HEK293 (cell line): ENCODE measurements at regions not wholly inside any gene's neighbourhood (a gene's known extent, or its start where the extent isn't known, plus 50 kb on each side); places are given as distances from the start of the nearest gene placed in this dataset.

Source experiments
- CTCF ChIA-PET: fragments of 350-600 bp; formaldehyde crosslinking; extraction: SDS; loops from one replicate; lab custom pipeline; 2021; ENCODE audit warnings: antibody characterized with exemption; lab: Yijun Ruan, JAX
- POLR2A ChIA-PET: fragments of 300-600 bp; formaldehyde crosslinking; extraction: SDS; loops from one replicate; lab custom pipeline; 2020; ENCODE audit warnings: antibody characterized with exemption, inconsistent platforms; lab: Yijun Ruan, JAX
- H3K27ac ChIP-seq: fragments of 200-500 bp; sonication (Bioruptor generic); 2 replicates; pipeline ENCODE4 v1.5.1; 2014; ENCODE audit warnings: low read depth, low read length, control low read depth, inconsistent platforms; ENCODE audit errors: extremely low read depth
- H3K36me3 ChIP-seq, 2 experiments: fragments of 200-500 bp in 1 of 2; sonication (Bioruptor generic) in 1 of 2; 1 replicate in 1 of 2; 2 replicates in 1 of 2; pipeline ENCODE4 v1.5.1; 2014 to 2017; ENCODE audit warnings: inconsistent platforms in 2 of 2, low read length in 2 of 2; ENCODE audit not compliant: control insufficient read depth in 2 of 2, insufficient read depth in 1 of 2
- H3K4me1 ChIP-seq: fragments of 200-500 bp; sonication (Bioruptor generic); 2 replicates; pipeline ENCODE4 v1.5.1; 2014; ENCODE audit warnings: mild to moderate bottlenecking, low read length, inconsistent platforms; ENCODE audit not compliant: control insufficient read depth, insufficient read depth
- H3K4me3 ChIP-seq: 2 replicates; pipeline ENCODE4 v1.5.1; 2011; ENCODE audit warnings: low read depth, mild to moderate bottlenecking, control low read depth, low read length, moderate library complexity
- H3K9me3 ChIP-seq: fragments of 200-500 bp; sonication (Bioruptor generic); 2 replicates; pipeline ENCODE4 v1.5.1; 2014; ENCODE audit warnings: low read depth, low read length, inconsistent platforms; ENCODE audit not compliant: control insufficient read depth, insufficient read depth
- ZFP69B ChIP-seq: fragments of 450-650 bp; formaldehyde crosslinking; IDR thresholded peaks from 2 replicates; pipeline ENCODE4 v1.5.1; 2016; ENCODE audit warnings: missing biosample characterization, missing genetic modification characterization
- ZNF138 ChIP-seq: fragments of 450-650 bp; formaldehyde crosslinking; IDR thresholded peaks from 2 replicates; pipeline ENCODE4 v1.5.1; 2016; ENCODE audit warnings: missing biosample characterization, missing genetic modification characterization, borderline replicate concordance
- ZNF140 ChIP-seq: fragments of 450-650 bp; formaldehyde crosslinking; IDR thresholded peaks from 2 replicates; pipeline ENCODE4 v1.5.1; 2016; ENCODE audit warnings: missing biosample characterization, missing genetic modification characterization
- ZNF184 ChIP-seq: fragments of 450-650 bp; IDR thresholded peaks from 2 replicates; pipeline ENCODE4 v1.5.1; 2018; ENCODE audit warnings: missing biosample characterization, mild to moderate bottlenecking, missing genetic modification characterization
- ZNF221 ChIP-seq: fragments of 450-650 bp; formaldehyde crosslinking; IDR thresholded peaks from 2 replicates; pipeline ENCODE4 v1.5.1; 2017; ENCODE audit warnings: missing biosample characterization, missing genetic modification characterization, borderline replicate concordance
- ZNF223 ChIP-seq: fragments of 450-650 bp; formaldehyde crosslinking; IDR thresholded peaks from 2 replicates; pipeline ENCODE4 v1.5.1; 2016; ENCODE audit warnings: missing biosample characterization, missing genetic modification characterization
- ZNF248 ChIP-seq: fragments of 450-650 bp; formaldehyde crosslinking; IDR thresholded peaks from 2 replicates; pipeline ENCODE4 v1.5.1; 2017; ENCODE audit warnings: missing biosample characterization, missing genetic modification characterization
- ZNF555 ChIP-seq: fragments of 450-650 bp; formaldehyde crosslinking; conservative IDR thresholded peaks from 2 replicates; pipeline ENCODE4 v1.5.1; 2017; ENCODE audit warnings: missing biosample characterization, mild to moderate bottlenecking, missing genetic modification characterization, inconsistent platforms
- ZNF777 ChIP-seq: fragments of 450-650 bp; formaldehyde crosslinking; IDR thresholded peaks from 2 replicates; pipeline ENCODE4 v1.5.1; 2017; ENCODE audit warnings: missing biosample characterization, missing genetic modification characterization, borderline replicate concordance
- ZNF791 ChIP-seq: fragments of 450-650 bp; formaldehyde crosslinking; IDR thresholded peaks from 2 replicates; pipeline ENCODE4 v1.5.1; 2016; ENCODE audit warnings: missing biosample characterization, missing genetic modification characterization
- ZNF830 ChIP-seq: fragments of 450-650 bp; IDR thresholded peaks from 2 replicates; pipeline ENCODE4 v1.5.0; 2018; ENCODE audit warnings: missing biosample characterization, missing genetic modification characterization, low read depth, mild to moderate bottlenecking, moderate library complexity
- TF ChIP-seq, protein P1 (sequence below): fragments of 450-650 bp; formaldehyde crosslinking; conservative IDR thresholded peaks from 2 replicates; pipeline ENCODE4 v1.5.1; 2016; ENCODE audit warnings: low read depth, missing biosample characterization, missing genetic modification characterization
- TF ChIP-seq, protein P2 (sequence below): fragments of 450-650 bp; formaldehyde crosslinking; IDR thresholded peaks from 2 replicates; pipeline ENCODE4 v1.5.1; 2016; ENCODE audit warnings: missing biosample characterization, missing genetic modification characterization
- TF ChIP-seq, protein P3 (sequence below): fragments of 450-650 bp; formaldehyde crosslinking; IDR thresholded peaks from 2 replicates; pipeline ENCODE4 v1.5.1; 2017; ENCODE audit warnings: missing biosample characterization, mild to moderate bottlenecking, missing genetic modification characterization, moderate library complexity

GRCh38 chr16:85423631-85424030, 189.5 kb upstream of the GSE1 start (continued):
- TF ChIP-seq, protein P1, sequence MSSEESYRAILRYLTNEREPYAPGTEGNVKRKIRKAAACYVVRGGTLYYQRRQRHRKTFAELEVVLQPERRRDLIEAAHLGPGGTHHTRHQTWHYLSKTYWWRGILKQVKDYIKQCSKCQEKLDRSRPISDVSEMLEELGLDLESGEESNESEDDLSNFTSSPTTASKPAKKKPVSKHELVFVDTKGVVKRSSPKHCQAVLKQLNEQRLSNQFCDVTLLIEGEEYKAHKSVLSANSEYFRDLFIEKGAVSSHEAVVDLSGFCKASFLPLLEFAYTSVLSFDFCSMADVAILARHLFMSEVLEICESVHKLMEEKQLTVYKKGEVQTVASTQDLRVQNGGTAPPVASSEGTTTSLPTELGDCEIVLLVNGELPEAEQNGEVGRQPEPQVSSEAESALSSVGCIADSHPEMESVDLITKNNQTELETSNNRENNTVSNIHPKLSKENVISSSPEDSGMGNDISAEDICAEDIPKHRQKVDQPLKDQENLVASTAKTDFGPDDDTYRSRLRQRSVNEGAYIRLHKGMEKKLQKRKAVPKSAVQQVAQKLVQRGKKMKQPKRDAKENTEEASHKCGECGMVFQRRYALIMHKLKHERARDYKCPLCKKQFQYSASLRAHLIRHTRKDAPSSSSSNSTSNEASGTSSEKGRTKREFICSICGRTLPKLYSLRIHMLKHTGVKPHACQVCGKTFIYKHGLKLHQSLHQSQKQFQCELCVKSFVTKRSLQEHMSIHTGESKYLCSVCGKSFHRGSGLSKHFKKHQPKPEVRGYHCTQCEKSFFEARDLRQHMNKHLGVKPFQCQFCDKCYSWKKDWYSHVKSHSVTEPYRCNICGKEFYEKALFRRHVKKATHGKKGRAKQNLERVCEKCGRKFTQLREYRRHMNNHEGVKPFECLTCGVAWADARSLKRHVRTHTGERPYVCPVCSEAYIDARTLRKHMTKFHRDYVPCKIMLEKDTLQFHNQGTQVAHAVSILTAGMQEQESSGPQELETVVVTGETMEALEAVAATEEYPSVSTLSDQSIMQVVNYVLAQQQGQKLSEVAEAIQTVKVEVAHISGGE: no peak

DNA sequence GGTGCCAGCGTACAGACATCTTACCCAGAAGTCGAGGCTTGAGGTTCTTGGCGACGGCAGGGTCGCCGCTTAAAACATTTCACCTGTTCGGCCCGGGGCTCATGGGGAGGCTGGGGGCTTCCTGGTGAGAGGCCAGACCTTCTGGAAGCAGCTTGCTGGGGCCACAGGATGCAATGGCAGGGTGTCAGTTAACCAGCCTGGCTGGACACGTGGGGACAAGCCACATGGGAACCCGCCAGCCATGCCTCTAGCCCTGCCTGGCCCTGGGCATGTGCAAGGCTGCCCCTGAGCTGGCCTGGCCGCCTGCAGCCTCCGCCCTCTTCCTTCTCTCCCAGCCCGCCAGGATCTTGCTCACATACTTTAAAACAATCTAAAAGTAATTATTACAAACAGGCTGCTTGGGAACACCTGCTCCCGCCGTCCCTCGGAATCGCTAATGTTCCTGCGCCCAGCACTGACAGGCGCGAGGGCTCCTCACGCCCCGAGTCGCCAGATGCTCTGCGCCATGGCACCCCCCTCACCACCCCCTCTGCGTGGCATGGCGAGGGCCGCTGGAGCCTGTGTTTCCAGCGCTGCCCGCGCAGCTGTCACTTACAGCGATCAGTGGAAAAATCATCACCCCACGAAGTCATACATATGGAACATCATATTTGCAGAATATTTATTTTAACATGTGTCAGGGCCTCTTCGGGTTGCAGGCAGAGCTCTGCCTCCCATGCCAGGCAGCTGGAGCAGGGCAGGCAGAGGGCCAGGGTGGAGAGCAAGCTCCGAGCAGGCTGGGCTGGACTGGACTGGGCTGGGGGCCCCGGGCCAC, 188.7 kb upstream of the GSE1 start:
- TF ChIP-seq ZNF184 (no peak), ZNF138 (no peak), ZNF830 (tag by site-specific recombination) (no peak), ZNF140 (tag by site-specific recombination) (no peak), ZFP69B (tag by site-specific recombination) (no peak), ZNF791 (tag by site-specific recombination) (no peak), ZNF223 (no peak), ZNF248 (tag by site-specific recombination) (no peak)
- TF ChIP-seq, protein P2, sequence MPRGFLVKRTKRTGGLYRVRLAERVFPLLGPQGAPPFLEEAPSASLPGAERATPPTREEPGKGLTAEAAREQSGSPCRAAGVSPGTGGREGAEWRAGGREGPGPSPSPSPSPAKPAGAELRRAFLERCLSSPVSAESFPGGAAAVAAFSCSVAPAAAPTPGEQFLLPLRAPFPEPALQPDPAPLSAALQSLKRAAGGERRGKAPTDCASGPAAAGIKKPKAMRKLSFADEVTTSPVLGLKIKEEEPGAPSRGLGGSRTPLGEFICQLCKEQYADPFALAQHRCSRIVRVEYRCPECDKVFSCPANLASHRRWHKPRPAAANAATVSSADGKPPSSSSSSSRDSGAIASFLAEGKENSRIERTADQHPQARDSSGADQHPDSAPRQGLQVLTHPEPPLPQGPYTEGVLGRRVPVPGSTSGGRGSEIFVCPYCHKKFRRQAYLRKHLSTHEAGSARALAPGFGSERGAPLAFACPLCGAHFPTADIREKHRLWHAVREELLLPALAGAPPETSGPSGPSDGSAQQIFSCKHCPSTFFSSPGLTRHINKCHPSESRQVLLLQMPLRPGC (tag by site-specific recombination): no peak
- TF ChIP-seq, protein P3, sequence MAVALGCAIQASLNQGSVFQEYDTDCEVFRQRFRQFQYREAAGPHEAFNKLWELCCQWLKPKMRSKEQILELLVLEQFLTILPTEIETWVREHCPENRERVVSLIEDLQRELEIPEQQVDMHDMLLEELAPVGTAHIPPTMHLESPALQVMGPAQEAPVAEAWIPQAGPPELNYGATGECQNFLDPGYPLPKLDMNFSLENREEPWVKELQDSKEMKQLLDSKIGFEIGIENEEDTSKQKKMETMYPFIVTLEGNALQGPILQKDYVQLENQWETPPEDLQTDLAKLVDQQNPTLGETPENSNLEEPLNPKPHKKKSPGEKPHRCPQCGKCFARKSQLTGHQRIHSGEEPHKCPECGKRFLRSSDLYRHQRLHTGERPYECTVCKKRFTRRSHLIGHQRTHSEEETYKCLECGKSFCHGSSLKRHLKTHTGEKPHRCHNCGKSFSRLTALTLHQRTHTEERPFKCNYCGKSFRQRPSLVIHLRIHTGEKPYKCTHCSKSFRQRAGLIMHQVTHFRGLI: no peak
- no peaks in the 10 kb centered on the region for H3K9me3 ChIP-seq
- no peak overlapping the region for H3K4me3 ChIP-seq
- no peak overlapping the region for H3K27ac ChIP-seq
- ChIA-PET POLR2A (no interaction called here), CTCF (interaction anchor here (0.6 to 1.4 kb wide), 7 partner anchors 21 to 310 kb away, joined by 3 to 5 read pairs (median 3); no protein-coding TSS in a partner anchor)
- no peaks in the 10 kb centered on the region for H3K36me3 ChIP-seq
- H3K4me1 ChIP-seq: no peaks in the 10 kb centered on the region; the same call in 1 of the 2 replicates

DNA sequence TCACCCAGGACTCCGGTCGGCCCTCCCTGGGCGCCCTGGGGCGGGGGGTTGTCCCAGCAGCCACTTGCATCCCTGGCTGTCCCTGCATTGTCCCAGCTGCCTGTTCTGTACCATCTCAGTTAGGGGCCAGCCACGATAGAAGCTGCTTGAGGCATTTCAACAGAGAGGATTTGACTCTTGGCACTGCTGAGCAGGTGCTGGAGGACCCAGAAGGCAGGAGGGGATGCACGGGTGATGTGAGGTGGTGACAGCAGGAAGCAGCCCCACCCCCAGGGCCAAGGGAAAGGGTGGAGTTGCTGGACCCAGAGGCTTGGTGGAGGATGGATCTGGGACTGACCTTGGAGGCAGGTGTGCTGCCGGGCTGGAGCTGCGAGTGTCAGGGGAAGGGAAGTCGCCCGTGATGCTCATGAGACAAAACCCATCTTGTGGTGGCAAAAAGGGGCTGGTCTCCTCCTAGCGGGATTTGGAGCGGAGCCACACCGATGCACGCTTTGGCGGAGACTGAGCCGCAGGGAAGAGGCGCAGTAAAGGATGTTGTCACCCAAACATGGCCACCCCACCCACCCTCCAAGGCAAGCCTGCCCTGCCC, 188.0 kb upstream of the GSE1 start:
- Histone ChIP-seq H3K4me1 (no peaks in the 10 kb centered on the region; the same call in 1 of the 2 replicates), H3K27ac (no peak overlapping the region), H3K9me3 (no peaks in the 10 kb centered on the region)
- no peak for TF ChIP-seq ZNF555 (tag by site-specific recombination)
- no peak for TF ChIP-seq ZNF221 (tag by site-specific recombination)
- TF ChIP-seq ZNF777: no peak
- TF ChIP-seq, all 188 proteins: peak for 0
- Histone ChIP-seq H3K4me3 (no peak overlapping the region), H3K36me3 (no peaks in the 10 kb centered on the region)
- ChIA-PET CTCF (interaction anchor here (0.6 to 0.7 kb wide), 4 partner anchors 16 to 118 kb away, joined by 3 read pairs; no protein-coding TSS in a partner anchor), POLR2A (no interaction called here)
